Stimulated activated CD4-positive, alpha-beta T cell treated with anti-CD3 and anti-CD28 coated beads, Interleukin-1b, Interleukin-23, amount 100 ng/mL, for 24 hours (primary cell): ENCODE measurements at regions not wholly inside any gene's neighbourhood (a gene's known extent, or its start where the extent isn't known, plus 50 kb on each side); places are given as distances from the start of the nearest gene placed in this dataset.

Source experiments
- DNase-seq, 4 experiments: peaks; one replicate each; pipeline ENCODE4 v3.0.0-alpha.2; 2020; ENCODE audit warnings: low read depth in 4 of 4, low spot score in 1 of 4

GRCh38 chr10:111706331-111706730, 477.2 kb downstream of the GPAM start:
- no peak for DNase-seq

GRCh38 chr10:111707076-111707475, 476.5 kb downstream of the GPAM start:
- DNase-seq = no peak

GRCh38 chr10:111709603-111710002, 474.0 kb downstream of the GPAM start:
- DNase-seq = no peak

- DNase-seq = no peak
These were observed 467.5 kb downstream of the GPAM start for GRCh38 chr10:111716032-111716431.

- no peak for DNase-seq
These were observed 459.4 kb downstream of the GPAM start for GRCh38 chr10:111724121-111724520.

- DNase-seq = no peak
These were observed 458.5 kb downstream of the GPAM start for GRCh38 chr10:111725050-111725449.

- no peak for DNase-seq
These were observed 451.3 kb downstream of the GPAM start for GRCh38 chr10:111732166-111732785.

- DNase-seq = no peak
These were observed 444.3 kb downstream of the GPAM start for GRCh38 chr10:111739125-111739873.

- no peak for DNase-seq
These were observed 443.8 kb downstream of the GPAM start for GRCh38 chr10:111739874-111740139.

- DNase-seq = no peak
These were observed 437.6 kb downstream of the GPAM start for GRCh38 chr10:111745982-111746381.

GRCh38 chr10:111747751-111748150, 435.8 kb downstream of the GPAM start:
- DNase-seq = no peak

- DNase-seq = no peak
These were observed 435.4 kb downstream of the GPAM start for GRCh38 chr10:111748184-111748583.

- no peak for DNase-seq
These were observed 433.3 kb downstream of the GPAM start for GRCh38 chr10:111750165-111750849.

GRCh38 chr10:111756217-111757061, 427.1 kb downstream of the GPAM start:
- DNase-seq = no peak

GRCh38 chr10:111758593-111758992, 425.0 kb downstream of the GPAM start:
- no peak for DNase-seq

- no peak for DNase-seq
These were observed 421.5 kb downstream of the GPAM start for GRCh38 chr10:111762114-111762513.

GRCh38 chr10:111765216-111765615, 418.3 kb downstream of the GPAM start:
- DNase-seq = no peak

GRCh38 chr10:111766464-111766863, 417.1 kb downstream of the GPAM start:
- no peak for DNase-seq

GRCh38 chr10:111767661-111768060, 415.9 kb downstream of the GPAM start:
- DNase-seq = no peak

- no peak for DNase-seq
These were observed 409.6 kb downstream of the GPAM start for GRCh38 chr10:111773950-111774349.

- DNase-seq = no peak
These were observed 409.1 kb downstream of the GPAM start for GRCh38 chr10:111774486-111774885.

GRCh38 chr10:111784436-111784835, 399.1 kb downstream of the GPAM start:
- no peak for DNase-seq
